NB4 (cell line): ENCODE measurements at regions not wholly inside any gene's neighbourhood (a gene's known extent, or its start where the extent isn't known, plus 50 kb on each side); places are given as distances from the start of the nearest gene placed in this dataset.

ENCODE experiments used
- DNase-seq: peaks from one replicate; pipeline ENCODE4 v3.0.0; 2010; ENCODE audit warnings: low read depth
- H3K4me3 ChIP-seq: one replicate; pipeline ENCODE4 v1.5.1; 2011; ENCODE audit warnings: mild to moderate bottlenecking, low read depth, low read length, moderate library complexity
- CTCF ChIP-seq: IDR thresholded peaks from one replicate; pipeline ENCODE4 v1.5.1; 2012; ENCODE audit warnings: low read depth, low read length
- MAX ChIP-seq: IDR thresholded peaks from 2 replicates; pipeline ENCODE4 v1.6.1; 2011; ENCODE audit warnings: low read depth, low read length
- MYC ChIP-seq: IDR thresholded peaks from 2 replicates; pipeline ENCODE4 v1.6.1; 2011; ENCODE audit warnings: low read depth, low read length
- POLR2A ChIP-seq: IDR thresholded peaks from 2 replicates; pipeline ENCODE4 v1.6.1; 2011; ENCODE audit warnings: mild to moderate bottlenecking; ENCODE audit not compliant: insufficient read length; ENCODE audit errors: extremely low read depth

- TF ChIP-seq MAX (no peak), CTCF (peak; percentile 52), POLR2A (no peak), MYC (no peak)
- DNase-seq = peak; percentile 39
Measured at GRCh38 chr12:118840399-118840798, 140.9 kb upstream of the SRRM4 start.

GRCh38 chr12:118840878-118841277, 140.5 kb upstream of the SRRM4 start:
- no peak for DNase-seq
- TF ChIP-seq MAX (no peak), POLR2A (no peak), CTCF (no peak), MYC (no peak)
- no peak overlapping the region for H3K4me3 ChIP-seq

More at GRCh38 chr12:118840399-118840798, 140.9 kb upstream of the SRRM4 start:
- no peak overlapping the region for H3K4me3 ChIP-seq

GRCh38 chr12:118841588-118841987, 139.8 kb upstream of the SRRM4 start:
- TF ChIP-seq POLR2A (no peak), MAX (no peak), MYC (no peak), CTCF (no peak)
- no peak for DNase-seq
- H3K4me3 ChIP-seq = no peak overlapping the region

GRCh38 chr12:118842866-118843265, 138.5 kb upstream of the SRRM4 start:
- TF ChIP-seq MAX = no peak
- TF ChIP-seq POLR2A = no peak
- TF ChIP-seq MYC = no peak
- DNase-seq = no peak

GRCh38 chr12:118846416-118846815, 134.9 kb upstream of the SRRM4 start:
- H3K4me3 ChIP-seq = no peak overlapping the region
- DNase-seq = no peak
- no peak for TF ChIP-seq POLR2A
- no peak for TF ChIP-seq MAX
- TF ChIP-seq CTCF = no peak
- no peak for TF ChIP-seq MYC

More at GRCh38 chr12:118842866-118843265, 138.5 kb upstream of the SRRM4 start:
- no peak overlapping the region for H3K4me3 ChIP-seq

GRCh38 chr12:118850244-118850825, 131.0 kb upstream of the SRRM4 start:
- no peak overlapping the region for H3K4me3 ChIP-seq
- peak; percentile 92 for TF ChIP-seq CTCF
- TF ChIP-seq MYC = no peak
- peak; percentile 56 for DNase-seq
